ENCODE measurements at regions not wholly inside any gene's neighbourhood (a gene's known extent, or its start where the extent isn't known, plus 50 kb on each side); places are given as distances from the start of the nearest gene placed in this dataset.

GRCh38 chr6:105765239-105765638, 320.9 kb upstream of the PRDM1 start:
- H3K27ac Mint-ChIP-seq = no peak overlapping the region
- no peak overlapping the region for H3K4me3 Mint-ChIP-seq
- H3K36me3 Mint-ChIP-seq (ENCODE audit: low read depth) = peaks cover 2% of the 10 kb centered on the region

GRCh38 chr6:105764315-105764714, 321.8 kb upstream of the PRDM1 start:
- Mint-ChIP-seq H3K36me3 (ENCODE audit: low read depth) (peaks cover 2% of the 10 kb centered on the region), H3K4me3 (no peak overlapping the region), H3K27me3 (peaks cover 6% of the 10 kb centered on the region)

More at GRCh38 chr6:105765239-105765638, 320.9 kb upstream of the PRDM1 start:
- DNase-seq (no peak), ATAC-seq (no peak)
- H3K9me3 ChIP-seq (ENCODE audit: control insufficient read depth, low read length, poor library complexity, severe bottlenecking) = no peaks in the 10 kb centered on the region
- Mint-ChIP-seq H3K4me1 (no peaks in the 10 kb centered on the region), H3K27me3 (no peaks in the 10 kb centered on the region)

GRCh38 chr6:105763866-105764265, 322.3 kb upstream of the PRDM1 start:
- Mint-ChIP-seq H3K27ac (no peak overlapping the region), H3K4me1 (no peaks in the 10 kb centered on the region), H3K4me3 (no peak overlapping the region), H3K27me3 (peaks cover 6% of the 10 kb centered on the region), H3K36me3 (ENCODE audit: low read depth) (peaks cover 2% of the 10 kb centered on the region)
- H3K9me3 ChIP-seq (ENCODE audit: control insufficient read depth, low read length, poor library complexity, severe bottlenecking) = no peaks in the 10 kb centered on the region
- no peak for ATAC-seq
- no peak for DNase-seq

More at GRCh38 chr6:105764315-105764714, 321.8 kb upstream of the PRDM1 start:
- H3K9me3 ChIP-seq (ENCODE audit: control insufficient read depth, low read length, poor library complexity, severe bottlenecking) = no peaks in the 10 kb centered on the region
- H3K4me1 Mint-ChIP-seq = no peaks in the 10 kb centered on the region
- DNase-seq (no peak), ATAC-seq (no peak)
- no peak overlapping the region for H3K27ac Mint-ChIP-seq

GRCh38 chr6:105760746-105761145, 325.4 kb upstream of the PRDM1 start:
- ATAC-seq = no peak

GRCh38 chr6:105759946-105760345, 326.2 kb upstream of the PRDM1 start:
- peaks cover 6% of the 10 kb centered on the region for H3K27me3 Mint-ChIP-seq
- H3K9me3 ChIP-seq (ENCODE audit: control insufficient read depth, low read length, poor library complexity, severe bottlenecking) = no peaks in the 10 kb centered on the region
- H3K4me1 Mint-ChIP-seq = no peaks in the 10 kb centered on the region
- H3K36me3 Mint-ChIP-seq (ENCODE audit: low read depth) = peaks cover 2% of the 10 kb centered on the region
- H3K27ac Mint-ChIP-seq = no peak overlapping the region
- DNase-seq (no peak), ATAC-seq (no peak)
- no peak overlapping the region for H3K4me3 Mint-ChIP-seq

More at GRCh38 chr6:105760746-105761145, 325.4 kb upstream of the PRDM1 start:
- no peaks in the 10 kb centered on the region for H3K9me3 ChIP-seq (ENCODE audit: control insufficient read depth, low read length, poor library complexity, severe bottlenecking)
- no peak for DNase-seq
- no peak overlapping the region for H3K4me3 Mint-ChIP-seq
- H3K36me3 Mint-ChIP-seq (ENCODE audit: low read depth) = peaks cover 2% of the 10 kb centered on the region
- H3K27ac Mint-ChIP-seq = no peak overlapping the region
- no peaks in the 10 kb centered on the region for H3K4me1 Mint-ChIP-seq
- peaks cover 6% of the 10 kb centered on the region for H3K27me3 Mint-ChIP-seq

GRCh38 chr6:105759015-105759414, 327.1 kb upstream of the PRDM1 start:
- ATAC-seq (no peak), DNase-seq (no peak)
- Mint-ChIP-seq H3K4me1 (no peaks in the 10 kb centered on the region), H3K36me3 (ENCODE audit: low read depth) (peaks cover 2% of the 10 kb centered on the region), H3K27me3 (peaks cover 6% of the 10 kb centered on the region), H3K27ac (no peak overlapping the region), H3K4me3 (no peak overlapping the region)
- H3K9me3 ChIP-seq (ENCODE audit: control insufficient read depth, low read length, poor library complexity, severe bottlenecking) = no peaks in the 10 kb centered on the region

GRCh38 chr6:105757512-105758200, 328.5 kb upstream of the PRDM1 start:
- no peak overlapping the region for H3K4me3 Mint-ChIP-seq
- DNase-seq (no peak), ATAC-seq (no peak)
- H3K9me3 ChIP-seq (ENCODE audit: control insufficient read depth, low read length, poor library complexity, severe bottlenecking) = no peaks in the 10 kb centered on the region
- H3K4me1 Mint-ChIP-seq = no peaks in the 10 kb centered on the region
- no peak overlapping the region for H3K27ac Mint-ChIP-seq
- H3K27me3 Mint-ChIP-seq = peaks cover 6% of the 10 kb centered on the region
- peaks cover 3% of the 10 kb centered on the region for H3K36me3 Mint-ChIP-seq (ENCODE audit: low read depth)

GRCh38 chr6:105755885-105756284, 330.3 kb upstream of the PRDM1 start:
- H3K36me3 Mint-ChIP-seq (ENCODE audit: low read depth) = peaks cover 4% of the 10 kb centered on the region
- H3K4me1 Mint-ChIP-seq = no peaks in the 10 kb centered on the region
- DNase-seq = no peak
- no peak for ATAC-seq
- no peak overlapping the region for H3K4me3 Mint-ChIP-seq
- H3K27me3 Mint-ChIP-seq = peaks cover 6% of the 10 kb centered on the region
- H3K27ac Mint-ChIP-seq = no peak overlapping the region
- H3K9me3 ChIP-seq (ENCODE audit: control insufficient read depth, low read length, poor library complexity, severe bottlenecking) = no peaks in the 10 kb centered on the region

GRCh38 chr6:105753620-105754211, 332.4 kb upstream of the PRDM1 start:
- ATAC-seq = no peak
- no peaks in the 10 kb centered on the region for H3K9me3 ChIP-seq (ENCODE audit: control insufficient read depth, low read length, poor library complexity, severe bottlenecking)
- H3K27me3 Mint-ChIP-seq = no peaks in the 10 kb centered on the region
- DNase-seq = no peak
- no peak overlapping the region for H3K27ac Mint-ChIP-seq
- no peaks in the 10 kb centered on the region for H3K4me1 Mint-ChIP-seq
- no peak overlapping the region for H3K4me3 Mint-ChIP-seq
- H3K36me3 Mint-ChIP-seq (ENCODE audit: low read depth) = peaks cover 4% of the 10 kb centered on the region

GRCh38 chr6:105753207-105753606, 332.9 kb upstream of the PRDM1 start:
- ATAC-seq = no peak

GRCh38 chr6:105750089-105750488, 336.0 kb upstream of the PRDM1 start:
- Mint-ChIP-seq H3K27ac (no peak overlapping the region), H3K4me1 (peaks cover 9% of the 10 kb centered on the region), H3K36me3 (ENCODE audit: low read depth) (peaks cover 4% of the 10 kb centered on the region), H3K27me3 (no peaks in the 10 kb centered on the region), H3K4me3 (no peak overlapping the region)
- no peaks in the 10 kb centered on the region for H3K9me3 ChIP-seq (ENCODE audit: control insufficient read depth, low read length, poor library complexity, severe bottlenecking)
- DNase-seq = no peak
- ATAC-seq = no peak

More at GRCh38 chr6:105753207-105753606, 332.9 kb upstream of the PRDM1 start:
- no peaks in the 10 kb centered on the region for H3K27me3 Mint-ChIP-seq
- H3K4me1 Mint-ChIP-seq = peaks cover 2% of the 10 kb centered on the region
- no peaks in the 10 kb centered on the region for H3K9me3 ChIP-seq (ENCODE audit: control insufficient read depth, low read length, poor library complexity, severe bottlenecking)
- H3K4me3 Mint-ChIP-seq = no peak overlapping the region
- no peak overlapping the region for H3K27ac Mint-ChIP-seq
- H3K36me3 Mint-ChIP-seq (ENCODE audit: low read depth) = peaks cover 4% of the 10 kb centered on the region
- no peak for DNase-seq

GRCh38 chr6:105748737-105749161, 337.4 kb upstream of the PRDM1 start:
- Mint-ChIP-seq H3K4me1 (peaks cover 14% of the 10 kb centered on the region), H3K27ac (no peak overlapping the region), H3K4me3 (no peak overlapping the region), H3K36me3 (ENCODE audit: low read depth) (peaks cover 4% of the 10 kb centered on the region), H3K27me3 (no peaks in the 10 kb centered on the region)
- DNase-seq (no peak), ATAC-seq (no peak)
- no peaks in the 10 kb centered on the region for H3K9me3 ChIP-seq (ENCODE audit: control insufficient read depth, low read length, poor library complexity, severe bottlenecking)

- H3K9me3 ChIP-seq (ENCODE audit: control insufficient read depth, low read length, poor library complexity, severe bottlenecking) = no peaks in the 10 kb centered on the region
- Mint-ChIP-seq H3K36me3 (ENCODE audit: low read depth) (peaks cover 4% of the 10 kb centered on the region), H3K27ac (no peak overlapping the region), H3K4me1 (peaks cover 14% of the 10 kb centered on the region), H3K27me3 (peaks cover 6% of the 10 kb centered on the region), H3K4me3 (no peak overlapping the region)
- no peak for DNase-seq
- no peak for ATAC-seq
These were observed 338.2 kb upstream of the PRDM1 start for GRCh38 chr6:105747823-105748405.

Data from T-helper 17 cell (primary cell).